Stomach (tissue), 8 donors: ENCODE measurements at regions not wholly inside any gene's neighbourhood (a gene's known extent, or its start where the extent isn't known, plus 50 kb on each side); places are given as distances from the start of the nearest gene placed in this dataset.

Experiments
- DNase-seq, 2 donors: peaks; one replicate each; pipeline versions ENCODE4 v3.0.0 to v3.0.0-alpha.2; 2013 to 2019
- H3K27ac ChIP-seq, 5 donors: fragments of 200-600 bp in 4 of 5; sonication (generic) in 4 of 5; one replicate each; pipeline ENCODE4 v1.5.1; 2013 to 2019; ENCODE audit warnings: mild to moderate bottlenecking in 1 of 5, moderate library complexity in 1 of 5
- H3K27me3 ChIP-seq, 3 donors: fragments of 200-600 bp; sonication (generic); one replicate each; pipeline ENCODE4 v1.5.1; 2017 to 2019; ENCODE audit warnings: mixed run types in 1 of 3
- H3K36me3 ChIP-seq, 4 donors: fragments of 200-600 bp; sonication (generic); 1 replicate in 3 of 4; 2 replicates in 1 of 4; pipeline ENCODE4 v1.5.1; 2016 to 2019
- H3K4me1 ChIP-seq, 4 donors: fragments of 200-600 bp; sonication (generic); one replicate each; pipeline ENCODE4 v1.5.1; 2016 to 2019
- H3K4me3 ChIP-seq, 4 donors: fragments of 200-600 bp; sonication (generic) in 3 of 4; one replicate each; pipeline ENCODE4 v1.5.1; 2016 to 2019; ENCODE audit warnings: mild to moderate bottlenecking in 1 of 4
- H3K9me3 ChIP-seq, 4 donors: fragments of 200-600 bp; sonication (generic); one replicate each; pipeline ENCODE4 v1.5.1; 2016 to 2019
- CTCF ChIP-seq, 7 experiments: fragments of 450-650 bp in 4 of 7; fragments of 200-600 bp in 3 of 7; sonication (generic) in 3 of 7; IDR thresholded peaks; one replicate each; pipeline ENCODE4 v1.5.1; 2016 to 2019; ENCODE audit warnings: antibody characterized with exemption in 7 of 7, control low read depth in 2 of 7, mild to moderate bottlenecking in 1 of 7
- EP300 ChIP-seq: sonication (generic); formaldehyde crosslinking; IDR thresholded peaks from one replicate; pipeline ENCODE4 v1.6.1; 2017; ENCODE audit warnings: antibody characterized with exemption
- POLR2A ChIP-seq, 4 donors: fragments of 450-650 bp; IDR thresholded peaks; one replicate each; pipeline ENCODE4 v1.6.1; 2016; ENCODE audit warnings: antibody characterized with exemption in 4 of 4, control low read depth in 2 of 4, mild to moderate bottlenecking in 1 of 4, moderate library complexity in 1 of 4
- POLR2AphosphoS5 ChIP-seq, 3 donors: sonication (generic); formaldehyde crosslinking; IDR thresholded peaks; one replicate each; pipeline ENCODE4 v1.6.1; 2016; ENCODE audit warnings: antibody characterized with exemption in 3 of 3
- WGBS, 5 donors: extraction: QIAGEN DNeasy Blood & Tissue Kit in 3 of 5; methylation state at CpG; one replicate each; pipeline versions ENCODE4 v1.1.5 to v1.1.7; 2013 to 2018; 5-methylcytosine and 5-hydroxymethylcytosine counted together
- intact Hi-C: fragments of 100-400 bp; cut with DNase I; formaldehyde crosslinking; loops from one replicate; pipeline ENCODE4 v1.15.1; 2023; ENCODE audit warnings: low total_unique reads
- donor health status: healthy with polysubstance abuse.
- donor health status: Bipolar disorder and iron deficiency.
- donor health status: healthy.

GRCh38 chr20:57000441-57000968 is 265.9 kb downstream of the BMP7 start:
- DNase-seq: no peak
- Histone ChIP-seq H3K4me3 (no peak overlapping the region), H3K4me1 (no peaks in the 10 kb centered on the region), H3K27me3 (peaks cover 0 to 70% (median 14%) of the 10 kb centered on the region in 3 donors), H3K9me3 (peaks cover 3 to 26% (median 23%) of the 10 kb centered on the region in 4 donors), H3K27ac (no peak overlapping the region), H3K36me3 (no peaks in the 10 kb centered on the region)
- intact Hi-C loops: no loop called here
- no peak for TF ChIP-seq CTCF (IDR thresholded peaks at IDR 0.05)
- no peak for TF ChIP-seq EP300
- no peak for TF ChIP-seq POLR2A (IDR thresholded peaks at IDR 0.05)
- no peak for TF ChIP-seq POLR2AphosphoS5 (IDR thresholded peaks at IDR 0.05)
- WGBS, 5 donors: 72 to 86% (median 82%) methylated on average over 17 of the region's 17 CpGs

DNA sequence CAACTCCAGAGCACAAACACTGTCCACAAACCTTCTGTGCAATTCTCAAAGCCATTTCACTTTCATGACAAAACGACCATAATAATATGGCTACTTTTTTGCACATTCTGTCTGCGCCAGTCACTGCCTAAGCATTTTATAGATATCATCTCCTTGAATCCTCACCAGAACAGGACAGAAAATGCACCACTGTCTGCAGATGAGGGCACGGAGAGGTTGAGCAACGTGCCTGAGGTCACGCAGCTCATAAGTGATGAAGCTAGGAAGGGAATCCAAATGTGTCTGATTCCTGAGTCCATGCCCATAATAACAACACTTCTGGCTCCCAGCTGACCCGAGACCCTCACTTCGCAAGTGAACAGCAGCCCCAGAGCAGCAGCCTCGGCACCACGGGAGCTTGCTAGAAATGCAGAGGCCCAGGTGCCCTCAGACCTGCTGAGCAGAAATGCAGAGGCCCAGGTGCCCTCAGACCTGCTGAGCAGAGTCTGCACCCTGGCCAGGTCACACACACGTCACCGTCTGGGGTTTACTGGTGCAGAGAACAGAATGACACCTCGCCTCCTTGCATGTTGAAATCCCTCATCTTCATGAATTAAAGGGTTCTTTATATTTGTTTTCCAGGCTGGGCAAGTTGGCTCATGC is 265.2 kb downstream of the BMP7 start:
- H3K4me1 ChIP-seq: no peaks in the 10 kb centered on the region
- no peak for TF ChIP-seq CTCF (IDR thresholded peaks at IDR 0.05)
- TF ChIP-seq POLR2AphosphoS5 (IDR thresholded peaks at IDR 0.05): no peak
- no peak for TF ChIP-seq EP300
- no peak for TF ChIP-seq POLR2A (IDR thresholded peaks at IDR 0.05)
- peaks cover 3 to 26% (median 23%) of the 10 kb centered on the region in 4 donors for H3K9me3 ChIP-seq
- no peak overlapping the region for H3K4me3 ChIP-seq
- WGBS, 5 donors: 75 to 82% (median 77%) methylated on average over 12 of the region's 12 CpGs
- no peak for DNase-seq
- H3K27me3 ChIP-seq: peaks cover 0 to 70% (median 18%) of the 10 kb centered on the region in 3 donors
- intact Hi-C loops: no loop called here
- no peak overlapping the region for H3K27ac ChIP-seq
- H3K36me3 ChIP-seq: no peaks in the 10 kb centered on the region

DNA sequence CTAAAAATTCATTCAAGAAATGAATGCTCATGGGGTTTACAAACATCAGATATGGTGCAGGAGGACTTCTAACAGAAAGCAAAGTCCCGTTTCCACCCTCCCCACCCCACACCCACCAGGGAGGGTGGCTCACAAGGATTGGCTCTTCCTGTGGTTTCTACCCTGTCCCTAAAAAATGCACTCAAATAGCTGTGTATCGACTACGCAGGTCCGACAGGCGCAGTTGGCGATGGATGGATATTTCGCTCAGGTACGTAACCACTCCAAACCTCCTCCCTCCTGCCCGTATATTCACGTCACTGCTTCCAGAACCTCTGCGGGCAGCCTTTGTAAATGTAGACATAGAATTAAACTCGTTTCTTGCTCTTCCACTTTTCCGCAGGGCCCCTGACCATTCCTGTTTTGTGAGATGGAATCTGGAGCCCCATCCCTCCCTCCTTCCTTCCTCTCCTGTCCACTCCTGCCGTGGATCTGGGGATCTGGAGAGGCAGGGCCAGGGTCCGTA is 264.3 kb downstream of the BMP7 start:
- Histone ChIP-seq H3K9me3 (peaks cover 3 to 26% (median 23%) of the 10 kb centered on the region in 4 donors), H3K4me1 (no peaks in the 10 kb centered on the region), H3K27me3 (peaks cover 0 to 70% (median 21%) of the 10 kb centered on the region in 3 donors), H3K27ac (no peak overlapping the region), H3K4me3 (no peak overlapping the region), H3K36me3 (no peaks in the 10 kb centered on the region)
- no peak for DNase-seq
- WGBS, 5 donors: 65 to 78% (median 72%) methylated on average over 15 of the region's 15 CpGs
- TF ChIP-seq EP300 (no peak), POLR2AphosphoS5 (IDR thresholded peaks at IDR 0.05) (no peak), POLR2A (IDR thresholded peaks at IDR 0.05) (no peak), CTCF (IDR thresholded peaks at IDR 0.05) (no peak)
- intact Hi-C loops: no loop called here

DNA sequence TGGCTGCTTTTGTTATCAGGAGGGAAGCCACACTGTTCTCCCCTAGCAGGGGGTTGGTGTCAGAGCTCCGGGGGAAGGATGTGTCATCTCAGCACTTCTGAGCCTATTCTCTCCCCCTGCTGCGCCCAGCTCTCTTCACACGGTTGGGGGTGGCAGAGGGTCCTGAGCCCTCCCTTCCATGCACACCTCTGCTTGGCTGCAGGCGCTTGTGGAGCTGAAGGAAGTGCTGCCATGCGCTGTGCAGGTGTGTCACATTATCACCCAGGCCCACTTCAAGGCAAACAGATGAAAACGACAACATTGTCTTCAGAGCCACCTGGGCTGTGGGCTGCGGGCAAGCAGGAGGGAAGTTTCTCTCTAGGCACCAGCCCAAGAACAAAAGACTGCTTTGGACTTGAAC is 263.4 kb downstream of the BMP7 start:
- TF ChIP-seq CTCF (IDR thresholded peaks at IDR 0.05) (no peak), POLR2AphosphoS5 (IDR thresholded peaks at IDR 0.05) (no peak), EP300 (no peak), POLR2A (IDR thresholded peaks at IDR 0.05) (no peak)
- no peak for DNase-seq
- intact Hi-C loops: no loop called here
- no peak overlapping the region for H3K4me3 ChIP-seq
- H3K9me3 ChIP-seq: peaks cover 3 to 23% (median 21%) of the 10 kb centered on the region in 4 donors
- no peak overlapping the region for H3K27ac ChIP-seq
- WGBS, 5 donors: 15 to 22% (median 18%) methylated on average over 5 to 7 of the region's 7 CpGs
- peaks cover 0 to 74% (median 21%) of the 10 kb centered on the region in 3 donors for H3K27me3 ChIP-seq
- no peaks in the 10 kb centered on the region for H3K4me1 ChIP-seq
- H3K36me3 ChIP-seq: no peaks in the 10 kb centered on the region
